ENCODE measurements at regions not wholly inside any gene's neighbourhood (a gene's known extent, or its start where the extent isn't known, plus 50 kb on each side); places are given as distances from the start of the nearest gene placed in this dataset.
A peak's percentile ranks its signal among the peaks of the same experiment; 100 is the strongest.

- DNase-seq (ENCODE audit: low read depth in 2 of 2) = no peak
- no peak for TF ChIP-seq CTCF (IDR thresholded peaks at IDR 0.05; ENCODE audit: low read depth, low read length)
- no peak overlapping the region for H3K4me3 ChIP-seq (replicated peaks in 1 of 2; ENCODE audit: low read depth in 2 of 2, low read length in 2 of 2)
Measured at GRCh38 chr7:46028246-46028645, 107.2 kb upstream of the IGFBP3 start.

- no peak for TF ChIP-seq CTCF (IDR thresholded peaks at IDR 0.05; ENCODE audit: low read depth, low read length)
- H3K4me3 ChIP-seq (replicated peaks in 1 of 2; ENCODE audit: low read depth in 2 of 2, low read length in 2 of 2) = no peak overlapping the region
- no peak for DNase-seq (ENCODE audit: low read depth in 2 of 2)
Measured at GRCh38 chr7:46026741-46027140, 105.7 kb upstream of the IGFBP3 start.

GRCh38 chr7:46024263-46024916 lies 103.3 kb upstream of the IGFBP3 start:
- no peak for TF ChIP-seq CTCF (IDR thresholded peaks at IDR 0.05; ENCODE audit: low read depth, low read length)
- no peak overlapping the region for H3K4me3 ChIP-seq (replicated peaks in 1 of 2; ENCODE audit: low read depth in 2 of 2, low read length in 2 of 2)
- DNase-seq (ENCODE audit: low read depth in 2 of 2) = peak in 1 of 2 donors; percentile 35

GRCh38 chr7:46022397-46022796 lies 101.3 kb upstream of the IGFBP3 start:
- no peak for DNase-seq (ENCODE audit: low read depth in 2 of 2)
- no peak for TF ChIP-seq CTCF (IDR thresholded peaks at IDR 0.05; ENCODE audit: low read depth, low read length)

GRCh38 chr7:46015107-46015868 lies 94.2 kb upstream of the IGFBP3 start:
- DNase-seq (ENCODE audit: low read depth in 2 of 2) = peak in 1 of 2 donors; percentile 38
- TF ChIP-seq CTCF (IDR thresholded peaks at IDR 0.05; ENCODE audit: low read depth, low read length) = no peak
- H3K4me3 ChIP-seq (replicated peaks in 1 of 2; ENCODE audit: low read depth in 2 of 2, low read length in 2 of 2) = no peak overlapping the region

More at GRCh38 chr7:46022397-46022796, 101.3 kb upstream of the IGFBP3 start:
- no peak overlapping the region for H3K4me3 ChIP-seq (replicated peaks in 1 of 2; ENCODE audit: low read depth in 2 of 2, low read length in 2 of 2)

- TF ChIP-seq CTCF (IDR thresholded peaks at IDR 0.05; ENCODE audit: low read depth, low read length) = no peak
- DNase-seq (ENCODE audit: low read depth in 2 of 2) = no peak
- H3K4me3 ChIP-seq (replicated peaks in 1 of 2; ENCODE audit: low read depth in 2 of 2, low read length in 2 of 2) = no peak overlapping the region
Measured at GRCh38 chr7:46011501-46011900, 90.4 kb upstream of the IGFBP3 start.
